Testis (tissue), 2 donors: ENCODE measurements at regions not wholly inside any gene's neighbourhood (a gene's known extent, or its start where the extent isn't known, plus 50 kb on each side); places are given as distances from the start of the nearest gene placed in this dataset.

Experiments used
- DNase-seq: peaks from one replicate; pipeline ENCODE4 v3.0.0-alpha.2; 2019
- H3K27ac ChIP-seq, 2 donors: fragments of 200-600 bp; sonication (generic); one replicate each; pipeline ENCODE4 v1.5.1; 2019
- H3K27me3 ChIP-seq: fragments of 200-600 bp; sonication (generic); one replicate; pipeline ENCODE4 v1.5.1; 2019
- H3K36me3 ChIP-seq: fragments of 200-600 bp; sonication (generic); one replicate; pipeline ENCODE4 v1.5.1; 2017; ENCODE audit warnings: low read depth; ENCODE audit errors: missing control alignments
- H3K4me1 ChIP-seq: fragments of 200-600 bp; sonication (generic); one replicate; pipeline ENCODE4 v1.5.1; 2019
- H3K4me3 ChIP-seq, 2 donors: fragments of 200-600 bp; sonication (generic); one replicate each; pipeline ENCODE4 v1.5.1; 2017 to 2019
- H3K9me3 ChIP-seq: fragments of 200-600 bp; sonication (generic); one replicate; pipeline ENCODE4 v1.5.1; 2017
- POLR2A ChIP-seq: fragments of 450-650 bp; IDR thresholded peaks from one replicate; pipeline ENCODE4 v1.6.1; 2017; ENCODE audit warnings: antibody characterized with exemption, mild to moderate bottlenecking, moderate library complexity
- WGBS, 2 donors: methylation state at CpG; one replicate each; pipeline ENCODE4 v1.1.5; 2018; 5-methylcytosine and 5-hydroxymethylcytosine counted together
- intact Hi-C: fragments of 100-400 bp; cut with DNase I; formaldehyde crosslinking; loops from one replicate; pipeline ENCODE4 v1.15.1; 2023; ENCODE audit warnings: low total_unique reads
- TF ChIP-seq, protein P1 (sequence below), 3 experiments: fragments of 450-650 bp in 2 of 3; fragments of 200-600 bp in 1 of 3; sonication (generic) in 1 of 3; IDR thresholded peaks; one replicate each; pipeline ENCODE4 v1.5.1; 2016 to 2019; ENCODE audit warnings: antibody characterized with exemption in 3 of 3, mild to moderate bottlenecking in 2 of 3, moderate library complexity in 1 of 3

DNA sequence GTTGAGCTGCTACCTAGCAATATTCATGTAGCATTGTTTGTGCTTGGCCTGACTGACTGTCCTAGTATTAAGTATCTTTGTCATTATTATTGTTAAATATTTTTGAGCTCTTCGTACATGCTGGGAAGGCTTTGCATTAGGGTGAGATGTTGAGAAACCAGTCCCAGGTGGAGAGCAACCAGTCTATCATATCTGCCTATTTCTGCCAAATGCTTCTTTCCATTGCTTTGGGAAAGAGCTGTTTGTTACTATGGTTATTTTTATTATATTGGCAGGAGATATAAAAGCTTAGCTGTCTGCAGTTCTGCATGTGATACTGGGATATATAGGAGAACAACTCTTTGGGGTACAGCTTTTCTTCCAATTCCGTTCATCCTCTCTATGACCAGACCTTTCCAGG, 85.1 kb downstream of the CLDN17 start:
- TF ChIP-seq, protein P1, sequence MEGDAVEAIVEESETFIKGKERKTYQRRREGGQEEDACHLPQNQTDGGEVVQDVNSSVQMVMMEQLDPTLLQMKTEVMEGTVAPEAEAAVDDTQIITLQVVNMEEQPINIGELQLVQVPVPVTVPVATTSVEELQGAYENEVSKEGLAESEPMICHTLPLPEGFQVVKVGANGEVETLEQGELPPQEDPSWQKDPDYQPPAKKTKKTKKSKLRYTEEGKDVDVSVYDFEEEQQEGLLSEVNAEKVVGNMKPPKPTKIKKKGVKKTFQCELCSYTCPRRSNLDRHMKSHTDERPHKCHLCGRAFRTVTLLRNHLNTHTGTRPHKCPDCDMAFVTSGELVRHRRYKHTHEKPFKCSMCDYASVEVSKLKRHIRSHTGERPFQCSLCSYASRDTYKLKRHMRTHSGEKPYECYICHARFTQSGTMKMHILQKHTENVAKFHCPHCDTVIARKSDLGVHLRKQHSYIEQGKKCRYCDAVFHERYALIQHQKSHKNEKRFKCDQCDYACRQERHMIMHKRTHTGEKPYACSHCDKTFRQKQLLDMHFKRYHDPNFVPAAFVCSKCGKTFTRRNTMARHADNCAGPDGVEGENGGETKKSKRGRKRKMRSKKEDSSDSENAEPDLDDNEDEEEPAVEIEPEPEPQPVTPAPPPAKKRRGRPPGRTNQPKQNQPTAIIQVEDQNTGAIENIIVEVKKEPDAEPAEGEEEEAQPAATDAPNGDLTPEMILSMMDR (IDR thresholded peaks at IDR 0.05): no peak
- TF ChIP-seq POLR2A: no peak
- intact Hi-C loops: no loop called here

DNA sequence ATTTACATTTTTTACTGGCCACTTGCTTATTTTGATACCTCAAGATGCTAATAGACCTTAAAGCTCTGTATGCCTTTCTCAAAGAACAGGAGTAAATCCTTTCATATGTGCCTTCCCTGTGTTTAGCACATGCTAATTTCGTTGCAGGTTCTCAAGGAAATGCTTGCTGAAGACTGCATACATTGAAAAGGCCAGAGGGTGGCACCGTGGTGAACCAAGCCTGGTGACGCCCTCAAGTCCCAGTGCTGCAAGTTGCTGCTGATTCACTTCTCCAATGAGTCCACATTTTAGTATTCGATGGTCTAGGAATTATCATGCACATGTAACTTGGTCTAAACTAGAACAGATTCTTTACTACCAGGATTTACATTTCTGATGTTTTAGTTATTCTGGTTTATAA, 94.1 kb downstream of the CLDN17 start:
- DNase-seq: peak; percentile 53
- Histone ChIP-seq H3K4me3 (no peak overlapping the region), H3K27ac (no peak overlapping the region), H3K4me1 (no peaks in the 10 kb centered on the region), H3K9me3 (no peaks in the 10 kb centered on the region), H3K36me3 (no peaks in the 10 kb centered on the region), H3K27me3 (no peaks in the 10 kb centered on the region)
- TF ChIP-seq POLR2A: no peak
- TF ChIP-seq, protein P1 (IDR thresholded peaks at IDR 0.05): peak in 1 of 3 experiments; percentile 9
- intact Hi-C loops: no loop called here
- 22 to 27% methylated on average over 4 of the region's 4 CpGs for WGBS, 2 donors

More for the DNA sequence above, 85.1 kb downstream of the CLDN17 start:
- H3K9me3 ChIP-seq: no peaks in the 10 kb centered on the region
- no peaks in the 10 kb centered on the region for H3K27me3 ChIP-seq
- WGBS, 2 donors: 69 to 85% methylated on average over 2 of the region's 2 CpGs
- no peak overlapping the region for H3K27ac ChIP-seq
- no peak for DNase-seq
- H3K4me1 ChIP-seq: no peaks in the 10 kb centered on the region
- no peak overlapping the region for H3K4me3 ChIP-seq
- no peaks in the 10 kb centered on the region for H3K36me3 ChIP-seq

DNA sequence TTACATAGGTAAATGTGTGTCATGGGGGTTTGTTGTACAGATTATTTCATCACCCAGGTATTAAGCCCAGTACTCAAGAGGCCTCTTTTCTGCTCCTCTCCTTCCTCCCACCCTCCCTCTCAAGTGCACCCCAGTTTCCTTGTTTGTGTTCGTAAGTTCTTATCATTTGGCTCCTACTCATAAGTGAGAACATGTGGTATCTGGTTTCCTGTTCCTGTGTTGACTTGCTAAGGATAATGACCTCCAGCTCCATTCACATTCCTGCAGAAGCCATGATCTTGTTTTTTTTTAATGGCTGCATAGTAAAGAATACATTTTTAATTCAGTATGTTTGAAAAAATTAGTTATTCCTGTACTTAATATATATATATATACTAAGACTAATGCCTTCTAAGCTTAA, 107.7 kb downstream of the CLDN17 start:
- Histone ChIP-seq H3K9me3 (no peaks in the 10 kb centered on the region), H3K4me1 (no peaks in the 10 kb centered on the region), H3K27me3 (no peaks in the 10 kb centered on the region), H3K36me3 (no peaks in the 10 kb centered on the region), H3K27ac (no peak overlapping the region), H3K4me3 (no peak overlapping the region)
- WGBS, 2 donors: 26 to 33% methylated on average over 1 of the region's 1 CpG
- intact Hi-C loops: no loop called here
- DNase-seq: no peak
- TF ChIP-seq, protein P1 (IDR thresholded peaks at IDR 0.05): no peak
- TF ChIP-seq POLR2A: no peak

DNA sequence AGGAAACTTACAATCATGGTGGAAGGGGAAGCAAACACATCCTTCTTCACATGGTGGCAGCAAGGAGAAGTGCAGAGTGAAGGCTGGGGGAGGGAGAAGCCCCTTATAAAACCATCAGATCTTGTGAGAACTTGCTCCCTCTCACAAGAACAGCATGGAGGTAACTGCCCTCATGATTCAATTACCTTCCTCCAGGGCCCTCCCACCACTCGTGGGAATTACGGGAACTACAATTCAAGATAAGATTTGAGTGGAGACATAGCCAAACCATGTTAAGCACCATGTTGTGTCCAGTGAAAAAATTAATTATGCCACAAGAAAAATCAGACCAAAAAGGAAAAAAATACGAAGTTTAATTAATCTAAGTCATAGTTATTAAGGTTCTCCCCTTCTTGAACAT, 109.5 kb downstream of the CLDN17 start:
- H3K9me3 ChIP-seq: no peaks in the 10 kb centered on the region
- no peak for DNase-seq
- H3K27ac ChIP-seq: no peak overlapping the region
- no peaks in the 10 kb centered on the region for H3K4me1 ChIP-seq
- H3K27me3 ChIP-seq: no peaks in the 10 kb centered on the region
- 79 to 85% methylated on average over 3 of the region's 3 CpGs for WGBS, 2 donors
- intact Hi-C loops: no loop called here
- H3K36me3 ChIP-seq: no peaks in the 10 kb centered on the region
- TF ChIP-seq, protein P1 (IDR thresholded peaks at IDR 0.05): no peak
- no peak for TF ChIP-seq POLR2A
- no peak overlapping the region for H3K4me3 ChIP-seq

DNA sequence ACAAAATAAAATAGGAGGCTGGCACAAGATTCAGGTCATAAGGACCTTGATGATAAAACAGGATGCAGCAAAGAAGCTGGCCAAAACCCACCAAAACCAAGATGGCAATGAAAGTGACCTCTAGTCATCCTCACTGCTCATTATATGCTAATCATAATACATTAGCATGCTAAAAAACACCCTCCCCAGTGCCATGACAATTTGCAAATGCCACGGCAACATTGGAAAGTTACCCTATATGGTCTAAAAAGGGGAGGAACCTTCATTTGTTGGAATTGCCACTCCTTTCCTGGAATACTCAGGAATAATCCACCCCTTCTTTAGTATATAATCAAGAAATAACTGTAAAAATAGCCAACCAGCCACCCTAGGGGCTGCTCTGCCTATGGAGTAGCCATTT, 108.8 kb upstream of the GRIK1 start:
- intact Hi-C loops: no loop called here
- H3K4me1 ChIP-seq: no peaks in the 10 kb centered on the region
- no peaks in the 10 kb centered on the region for H3K9me3 ChIP-seq
- DNase-seq: no peak
- TF ChIP-seq, protein P1 (IDR thresholded peaks at IDR 0.05): no peak
- no peak for TF ChIP-seq POLR2A
- WGBS, 2 donors: 95 to 100% methylated on average over 1 of the region's 1 CpG
- H3K27ac ChIP-seq: no peak overlapping the region
- H3K4me3 ChIP-seq: no peak overlapping the region
- no peaks in the 10 kb centered on the region for H3K36me3 ChIP-seq
- no peaks in the 10 kb centered on the region for H3K27me3 ChIP-seq
